OCI-LY7 (cell line): ENCODE measurements at regions not wholly inside any gene's neighbourhood (a gene's known extent, or its start where the extent isn't known, plus 50 kb on each side); places are given as distances from the start of the nearest gene placed in this dataset.

Experiments
- BruUV-seq: library from RNA; stranded (reverse); fragments of 400-500 nt; replicated peaks from 2 replicates; lab custom pipeline; 2021; lab: Mats Ljungman, UMichigan
- CTCF ChIA-PET: fragments of 300-600 bp; sonication (Branson Sonifier 250); formaldehyde crosslinking; loops from one replicate; lab custom pipeline; 2022; ENCODE audit warnings: antibody characterized with exemption; ENCODE audit not compliant: unreplicated experiment; lab: Charles Lee
- POLR2A ChIA-PET: fragments of 300-600 bp; sonication (Branson Sonifier 250); formaldehyde crosslinking; loops from one replicate; lab custom pipeline; 2022; ENCODE audit warnings: antibody characterized with exemption; lab: Charles Lee
- DNase-seq: peaks from one replicate; pipeline ENCODE4 v3.0.0-alpha.2; 2015; ENCODE audit warnings: low spot score
- H2AFZ ChIP-seq: fragments of 200-600 bp; sonication (generic), shearing (Covaris generic); 2 replicates; pipeline ENCODE4 v1.6.1; 2014; ENCODE audit warnings: mild to moderate bottlenecking, antibody characterized with exemption, low read length, moderate library complexity
- H3K27ac ChIP-seq: fragments of 200-600 bp; sonication (generic); 2 replicates; pipeline ENCODE4 v1.5.1; 2014; ENCODE audit warnings: mixed run types, low read depth, mild to moderate bottlenecking, moderate library complexity, low read length, inconsistent platforms; ENCODE audit not compliant: poor library complexity, severe bottlenecking
- H3K36me3 ChIP-seq: fragments of 200-600 bp; sonication (generic); 2 replicates; pipeline ENCODE4 v1.6.1; 2014; ENCODE audit warnings: mild to moderate bottlenecking, antibody characterized with exemption, low read length, moderate library complexity, mixed read lengths; ENCODE audit not compliant: insufficient read depth
- H3K4me1 ChIP-seq: fragments of 200-600 bp; sonication (generic); 2 replicates; pipeline ENCODE4 v1.5.1; 2014; ENCODE audit warnings: mild to moderate bottlenecking, low read length; ENCODE audit not compliant: insufficient read depth, poor library complexity, severe bottlenecking
- H3K4me2 ChIP-seq: fragments of 200-600 bp; sonication (generic); 2 replicates; pipeline ENCODE4 v1.6.1; 2014; ENCODE audit warnings: mild to moderate bottlenecking, low read length
- H3K4me3 ChIP-seq: fragments of 200-600 bp; sonication (generic); 2 replicates; pipeline ENCODE4 v1.5.1; 2014; ENCODE audit warnings: mild to moderate bottlenecking, low read depth, low read length; ENCODE audit not compliant: poor library complexity, severe bottlenecking
- H3K79me2 ChIP-seq: fragments of 200-600 bp; sonication (generic); 2 replicates; pipeline ENCODE4 v1.6.1; 2016; ENCODE audit warnings: low read depth, mild to moderate bottlenecking, low read length, moderate library complexity, mixed read lengths; ENCODE audit not compliant: insufficient read depth
- H3K9me2 ChIP-seq: fragments of 200-600 bp; sonication (generic); 2 replicates; pipeline ENCODE4 v1.6.1; 2016; ENCODE audit warnings: mild to moderate bottlenecking, low read length, mixed read lengths; ENCODE audit not compliant: insufficient read depth
- H3K9me3 ChIP-seq: fragments of 200-600 bp; sonication (generic); 2 replicates; pipeline ENCODE4 v1.6.1; 2014; ENCODE audit warnings: mild to moderate bottlenecking, mixed run types, low read length, mixed read lengths
- H4K20me1 ChIP-seq: fragments of 200-600 bp; sonication (generic); 2 replicates; pipeline ENCODE4 v1.6.1; 2014; ENCODE audit warnings: mild to moderate bottlenecking, antibody characterized with exemption, low read length, moderate library complexity, mixed read lengths; ENCODE audit not compliant: insufficient read depth
- EZH2phosphoT487 ChIP-seq: fragments of 200-600 bp; sonication (generic); IDR thresholded peaks from 2 replicates; pipeline ENCODE4 v1.6.1; 2018; ENCODE audit warnings: low read depth, borderline replicate concordance, mild to moderate bottlenecking, mixed run types, antibody characterized with exemption, low read length, moderate library complexity, mixed read lengths
- intact Hi-C: fragments of 100-400 bp; cut with micrococcal nuclease; formaldehyde crosslinking; loops from one replicate; pipeline ENCODE4 v1.10.0; 2022; ENCODE audit not compliant: unreplicated experiment
- TF ChIP-seq, protein P1 (sequence below): fragments of 200-600 bp; sonication (generic); conservative IDR thresholded peaks from 2 replicates; pipeline ENCODE4 v1.5.1; 2014; ENCODE audit warnings: mild to moderate bottlenecking, antibody characterized with exemption, low read length, moderate library complexity, mixed read lengths

DNA sequence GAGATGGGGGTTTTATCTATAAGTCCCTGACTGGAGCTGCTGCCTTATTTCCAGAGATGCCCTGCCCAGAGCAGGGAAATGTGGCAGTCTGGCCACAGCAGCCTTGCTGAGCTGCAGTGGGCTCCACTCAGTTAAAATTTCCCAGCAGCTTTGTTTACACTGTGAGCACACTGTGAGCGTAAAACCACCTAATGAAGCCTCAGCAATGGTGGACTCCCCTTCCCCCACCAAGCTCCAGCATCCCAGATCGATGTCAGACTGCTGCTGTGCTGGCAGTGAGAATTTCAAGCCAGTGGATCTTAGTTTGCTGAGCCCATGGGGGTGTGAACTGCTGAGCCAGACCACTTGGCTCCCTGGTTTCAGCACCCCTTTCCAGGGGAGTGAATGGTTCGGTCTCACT is 208.7 kb upstream of the RAI14 start:
- H2AFZ ChIP-seq, result no peak overlapping the region
- DNase-seq, result no peak
- intact Hi-C loops, result no loop called here
- H3K79me2 ChIP-seq, result no peaks in the 10 kb centered on the region
- TF ChIP-seq, protein P1, sequence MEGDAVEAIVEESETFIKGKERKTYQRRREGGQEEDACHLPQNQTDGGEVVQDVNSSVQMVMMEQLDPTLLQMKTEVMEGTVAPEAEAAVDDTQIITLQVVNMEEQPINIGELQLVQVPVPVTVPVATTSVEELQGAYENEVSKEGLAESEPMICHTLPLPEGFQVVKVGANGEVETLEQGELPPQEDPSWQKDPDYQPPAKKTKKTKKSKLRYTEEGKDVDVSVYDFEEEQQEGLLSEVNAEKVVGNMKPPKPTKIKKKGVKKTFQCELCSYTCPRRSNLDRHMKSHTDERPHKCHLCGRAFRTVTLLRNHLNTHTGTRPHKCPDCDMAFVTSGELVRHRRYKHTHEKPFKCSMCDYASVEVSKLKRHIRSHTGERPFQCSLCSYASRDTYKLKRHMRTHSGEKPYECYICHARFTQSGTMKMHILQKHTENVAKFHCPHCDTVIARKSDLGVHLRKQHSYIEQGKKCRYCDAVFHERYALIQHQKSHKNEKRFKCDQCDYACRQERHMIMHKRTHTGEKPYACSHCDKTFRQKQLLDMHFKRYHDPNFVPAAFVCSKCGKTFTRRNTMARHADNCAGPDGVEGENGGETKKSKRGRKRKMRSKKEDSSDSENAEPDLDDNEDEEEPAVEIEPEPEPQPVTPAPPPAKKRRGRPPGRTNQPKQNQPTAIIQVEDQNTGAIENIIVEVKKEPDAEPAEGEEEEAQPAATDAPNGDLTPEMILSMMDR, result no peak
- TF ChIP-seq EZH2phosphoT487, result no peak
- no peaks in the 10 kb centered on the region for H3K4me1 ChIP-seq
- POLR2A ChIA-PET, result no interaction called here
- H3K9me2 ChIP-seq, result no peaks in the 10 kb centered on the region
- no peaks in the 10 kb centered on the region for H3K9me3 ChIP-seq
- H3K36me3 ChIP-seq, result no peaks in the 10 kb centered on the region
- no peak overlapping the region for H3K4me3 ChIP-seq
- CTCF ChIA-PET, result no interaction called here
- BruUV-seq, result no TSS peak
- no peak overlapping the region for H3K4me2 ChIP-seq
- H3K27ac ChIP-seq, result no peak overlapping the region
- H4K20me1 ChIP-seq, result no peaks in the 10 kb centered on the region

DNA sequence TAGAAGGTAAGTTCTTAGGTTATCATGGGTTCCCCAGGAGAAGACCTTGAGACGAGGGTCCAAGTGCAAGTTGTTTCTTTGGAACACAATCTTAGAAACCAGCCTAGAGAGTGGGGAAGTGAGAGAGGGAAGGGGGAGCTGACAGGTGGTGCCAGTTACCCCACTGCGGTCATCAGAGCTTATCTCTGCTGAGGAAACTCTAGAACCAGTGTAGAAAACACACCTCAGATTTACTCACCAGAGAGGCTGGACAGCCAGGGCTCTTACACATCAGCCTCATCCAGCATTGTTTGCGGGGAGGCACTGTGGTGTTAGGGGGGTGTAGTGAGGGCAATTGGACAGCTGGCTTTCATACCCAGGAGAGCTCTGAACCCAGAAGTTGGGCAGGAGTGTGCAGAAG is 206.5 kb upstream of the RAI14 start:
- CTCF ChIA-PET, result no interaction called here

DNA sequence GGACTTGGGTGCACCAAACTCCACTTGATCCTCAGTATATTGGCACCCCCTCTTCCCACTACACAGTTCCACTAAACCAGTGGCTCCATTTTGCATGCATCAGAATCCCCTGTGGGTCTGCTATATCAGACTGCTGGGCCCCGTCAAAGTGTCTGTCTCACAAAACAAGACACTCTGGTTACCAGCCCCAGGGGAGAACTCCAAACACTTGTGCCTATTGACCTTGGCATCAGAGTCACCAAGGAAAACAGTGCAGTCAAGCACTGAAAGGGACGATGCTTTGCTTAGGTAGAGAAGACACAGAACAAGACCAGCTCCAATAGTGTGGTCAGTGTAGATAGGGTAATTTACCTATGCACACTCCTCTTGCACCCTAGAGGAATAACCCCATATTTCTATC is 205.8 kb upstream of the RAI14 start:
- H4K20me1 ChIP-seq, result no peaks in the 10 kb centered on the region
- no peaks in the 10 kb centered on the region for H3K4me1 ChIP-seq
- DNase-seq, result no peak
- intact Hi-C loops, result no loop called here
- H2AFZ ChIP-seq, result no peak overlapping the region
- no peaks in the 10 kb centered on the region for H3K36me3 ChIP-seq
- H3K27ac ChIP-seq, result no peak overlapping the region
- H3K79me2 ChIP-seq, result no peaks in the 10 kb centered on the region
- CTCF ChIA-PET, result no interaction called here
- H3K4me3 ChIP-seq, result no peak overlapping the region
- TF ChIP-seq EZH2phosphoT487, result no peak
- TF ChIP-seq, protein P1, result no peak
- H3K9me2 ChIP-seq, result no peaks in the 10 kb centered on the region
- no peaks in the 10 kb centered on the region for H3K9me3 ChIP-seq
- POLR2A ChIA-PET, result no interaction called here
- BruUV-seq, result no TSS peak
- no peak overlapping the region for H3K4me2 ChIP-seq

More for the DNA sequence above, 206.5 kb upstream of the RAI14 start:
- Histone ChIP-seq H3K4me3 (no peak overlapping the region), H3K4me1 (no peaks in the 10 kb centered on the region), H3K9me3 (no peaks in the 10 kb centered on the region), H2AFZ (no peak overlapping the region), H3K79me2 (no peaks in the 10 kb centered on the region), H3K36me3 (no peaks in the 10 kb centered on the region), H3K27ac (no peak overlapping the region), H3K9me2 (no peaks in the 10 kb centered on the region), H4K20me1 (no peaks in the 10 kb centered on the region), H3K4me2 (no peak overlapping the region)
- BruUV-seq, result no TSS peak
- no peak for DNase-seq
- intact Hi-C loops, result no loop called here
- POLR2A ChIA-PET, result interaction anchor here (0.5 kb wide), 1 partner anchor 40 kb away, joined by 3 read pairs; no protein-coding TSS in a partner anchor
- TF ChIP-seq, protein P1, result no peak
- no peak for TF ChIP-seq EZH2phosphoT487
